ENCODE measurements at regions not wholly inside any gene's neighbourhood (a gene's known extent, or its start where the extent isn't known, plus 50 kb on each side); places are given as distances from the start of the nearest gene placed in this dataset.
"Not testable (repeated sequence)": the region's sequence is repeated elsewhere in the genome, so short reads cannot be mapped to it uniquely, and the experiment has no call there.

GRCh38 chr6:23841116-23841515 is 284.9 kb upstream of the NRSN1 start:
- intact Hi-C loops (cut with DNase I) = no loop called here
- WGBS, 2 donors = 73 to 74% methylated on average over 1 of the region's 1 CpG

DNA sequence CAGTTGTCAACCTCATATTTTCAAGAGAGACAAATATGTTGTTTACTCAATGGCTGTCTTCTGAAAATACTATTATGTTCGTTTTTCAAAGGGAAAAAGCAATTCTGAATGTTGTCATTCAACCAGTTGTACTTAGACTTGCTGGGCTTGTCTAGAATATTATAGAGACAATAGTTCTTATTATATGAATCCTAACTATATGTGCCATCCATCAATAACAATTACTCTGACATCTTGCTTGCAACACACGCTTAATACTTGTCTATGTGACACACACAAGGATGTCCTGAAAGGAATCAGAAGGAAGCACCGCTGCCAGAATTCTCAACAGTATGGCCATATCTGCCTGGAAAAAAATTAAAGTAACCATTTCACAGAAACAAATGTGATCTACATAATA is 283.3 kb upstream of the NRSN1 start:
- H3K27me3 ChIP-seq = no peaks in the 10 kb centered on the region
- 51 to 57% methylated on average over 3 of the region's 3 CpGs for WGBS, 2 donors
- H3K36me3 ChIP-seq (replicated peaks in 1 of 2; ENCODE audit: insufficient read depth in 1 of 2, low read depth in 2 of 2) = no peaks in the 10 kb centered on the region
- H3K4me1 ChIP-seq = no peaks in the 10 kb centered on the region
- DNase-seq = no peak
- H3K9me3 ChIP-seq = no peaks in the 10 kb centered on the region
- intact Hi-C loops (cut with DNase I) = no loop called here
- no peak for TF ChIP-seq POLR2A (IDR thresholded peaks at IDR 0.05)
- TF ChIP-seq, protein P1, sequence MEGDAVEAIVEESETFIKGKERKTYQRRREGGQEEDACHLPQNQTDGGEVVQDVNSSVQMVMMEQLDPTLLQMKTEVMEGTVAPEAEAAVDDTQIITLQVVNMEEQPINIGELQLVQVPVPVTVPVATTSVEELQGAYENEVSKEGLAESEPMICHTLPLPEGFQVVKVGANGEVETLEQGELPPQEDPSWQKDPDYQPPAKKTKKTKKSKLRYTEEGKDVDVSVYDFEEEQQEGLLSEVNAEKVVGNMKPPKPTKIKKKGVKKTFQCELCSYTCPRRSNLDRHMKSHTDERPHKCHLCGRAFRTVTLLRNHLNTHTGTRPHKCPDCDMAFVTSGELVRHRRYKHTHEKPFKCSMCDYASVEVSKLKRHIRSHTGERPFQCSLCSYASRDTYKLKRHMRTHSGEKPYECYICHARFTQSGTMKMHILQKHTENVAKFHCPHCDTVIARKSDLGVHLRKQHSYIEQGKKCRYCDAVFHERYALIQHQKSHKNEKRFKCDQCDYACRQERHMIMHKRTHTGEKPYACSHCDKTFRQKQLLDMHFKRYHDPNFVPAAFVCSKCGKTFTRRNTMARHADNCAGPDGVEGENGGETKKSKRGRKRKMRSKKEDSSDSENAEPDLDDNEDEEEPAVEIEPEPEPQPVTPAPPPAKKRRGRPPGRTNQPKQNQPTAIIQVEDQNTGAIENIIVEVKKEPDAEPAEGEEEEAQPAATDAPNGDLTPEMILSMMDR (IDR thresholded peaks at IDR 0.05) = no peak
- H3K4me3 ChIP-seq = no peak overlapping the region
- no peak for ATAC-seq
- H3K27ac ChIP-seq = no peak overlapping the region

More at GRCh38 chr6:23841116-23841515, 284.9 kb upstream of the NRSN1 start:
- H3K27ac ChIP-seq = no peak overlapping the region
- H3K4me1 ChIP-seq = no peaks in the 10 kb centered on the region
- TF ChIP-seq, protein P1 (IDR thresholded peaks at IDR 0.05) = no peak
- TF ChIP-seq POLR2A (IDR thresholded peaks at IDR 0.05) = no peak
- H3K27me3 ChIP-seq = no peaks in the 10 kb centered on the region
- no peaks in the 10 kb centered on the region for H3K36me3 ChIP-seq (replicated peaks in 1 of 2; ENCODE audit: insufficient read depth in 1 of 2, low read depth in 2 of 2)
- ATAC-seq (no peak), DNase-seq (no peak)
- no peaks in the 10 kb centered on the region for H3K9me3 ChIP-seq
- no peak overlapping the region for H3K4me3 ChIP-seq

GRCh38 chr6:23851522-23851921 is 274.5 kb upstream of the NRSN1 start:
- Histone ChIP-seq H3K4me3 (no peak overlapping the region), H3K4me1 (no peaks in the 10 kb centered on the region), H3K27me3 (no peaks in the 10 kb centered on the region), H3K36me3 (replicated peaks in 1 of 2; ENCODE audit: insufficient read depth in 1 of 2, low read depth in 2 of 2) (no peaks in the 10 kb centered on the region), H3K9me3 (no peaks in the 10 kb centered on the region), H3K27ac (no peak overlapping the region)
- TF ChIP-seq, protein P1 (IDR thresholded peaks at IDR 0.05) = no peak
- TF ChIP-seq POLR2A (IDR thresholded peaks at IDR 0.05) = no peak
- DNase-seq (no peak), ATAC-seq (no peak)
- intact Hi-C loops (cut with DNase I) = no loop called here
- WGBS, 2 donors = 41 to 71% methylated on average over 1 of the region's 1 CpG

DNA sequence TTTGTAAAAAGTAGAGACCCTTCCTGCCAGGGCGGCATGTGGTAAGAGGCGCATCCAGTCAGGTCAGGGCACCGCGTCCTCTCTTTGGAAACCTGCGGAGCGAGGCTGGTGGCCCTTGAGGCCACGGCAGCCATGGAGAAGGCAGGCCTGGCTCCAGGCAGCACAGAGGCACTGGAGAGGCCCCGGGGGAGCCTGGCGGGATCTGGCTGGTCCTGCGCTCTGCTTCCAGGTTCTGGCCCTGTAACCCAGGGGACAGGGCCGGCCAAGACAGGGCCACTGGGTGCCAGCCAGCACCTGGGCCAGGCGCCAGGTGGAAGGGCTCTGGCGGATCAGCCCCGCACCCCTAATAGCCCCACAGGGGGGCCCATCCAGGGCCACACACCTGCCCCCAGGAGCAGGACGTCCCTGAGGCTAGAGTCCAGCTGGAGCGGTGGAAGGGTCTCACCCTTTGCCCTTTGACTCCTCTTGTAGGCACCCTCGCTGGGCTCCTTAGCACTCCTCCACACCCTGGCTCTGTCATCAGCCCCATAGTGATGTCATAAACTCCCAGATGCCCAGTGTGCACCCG is 272.4 kb upstream of the NRSN1 start:
- ATAC-seq; H3K27me3 ChIP-seq; H3K9me3 ChIP-seq; DNase-seq; H3K4me3 ChIP-seq; H3K4me1 ChIP-seq; H3K36me3 ChIP-seq (replicated peaks in 1 of 2; ENCODE audit: insufficient read depth in 1 of 2, low read depth in 2 of 2); H3K27ac ChIP-seq; intact Hi-C loops (cut with DNase I): not testable (repeated sequence)
- WGBS, 2 donors = 82 to 83% methylated on average over 1 to 8 of the region's 18 CpGs

GRCh38 chr6:23854154-23854553 is 271.9 kb upstream of the NRSN1 start:
- intact Hi-C loops (cut with DNase I); ATAC-seq; H3K4me3 ChIP-seq; H3K4me1 ChIP-seq; DNase-seq; H3K27ac ChIP-seq; H3K9me3 ChIP-seq; H3K36me3 ChIP-seq (replicated peaks in 1 of 2; ENCODE audit: insufficient read depth in 1 of 2, low read depth in 2 of 2); H3K27me3 ChIP-seq: not testable (repeated sequence)
- 87 to 91% methylated on average over 21 to 22 of the region's 22 CpGs for WGBS, 2 donors

DNA sequence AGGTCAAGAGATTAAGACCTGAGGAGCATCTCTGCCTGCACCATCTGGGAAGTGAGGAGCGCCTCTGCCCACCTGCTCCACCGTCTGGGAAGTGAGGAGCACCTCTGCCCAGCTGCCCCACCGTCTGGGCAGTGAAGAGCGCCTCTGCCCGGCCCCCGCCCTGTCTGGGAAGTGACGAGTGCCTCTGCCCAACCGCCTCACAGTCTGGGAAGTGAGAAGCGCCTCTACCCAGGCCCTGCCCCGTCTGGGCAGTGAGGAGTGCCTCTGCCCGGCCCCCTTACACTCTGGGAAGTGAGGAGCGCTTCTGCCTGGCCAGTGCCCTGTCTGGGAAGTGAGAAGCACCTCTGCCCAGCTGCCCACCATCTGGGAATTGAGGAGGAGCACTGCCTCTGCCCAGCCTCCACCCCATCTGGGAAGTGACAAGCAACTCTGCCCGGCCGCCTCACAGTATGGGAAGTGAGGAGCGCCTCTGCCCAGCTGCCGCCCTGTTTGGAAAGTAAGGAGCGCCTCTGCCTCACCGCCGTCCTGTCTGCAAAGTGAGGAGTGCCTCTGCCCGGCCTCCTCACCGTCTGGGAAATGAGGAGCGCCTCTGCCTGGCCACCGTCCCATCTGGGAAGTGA is 270.4 kb upstream of the NRSN1 start:
- TF ChIP-seq POLR2A (IDR thresholded peaks at IDR 0.05) = no peak
- TF ChIP-seq, protein P1 (IDR thresholded peaks at IDR 0.05) = no peak
- no peak overlapping the region for H3K4me3 ChIP-seq
- no peaks in the 10 kb centered on the region for H3K9me3 ChIP-seq
- 68 to 90% methylated on average over 12 to 16 of the region's 23 CpGs for WGBS, 2 donors
- no peak overlapping the region for H3K27ac ChIP-seq
- intact Hi-C loops (cut with DNase I) = no loop called here
- no peak for ATAC-seq
- H3K4me1 ChIP-seq = no peaks in the 10 kb centered on the region
- no peaks in the 10 kb centered on the region for H3K27me3 ChIP-seq
- H3K36me3 ChIP-seq (replicated peaks in 1 of 2; ENCODE audit: insufficient read depth in 1 of 2, low read depth in 2 of 2) = no peaks in the 10 kb centered on the region
- DNase-seq = no peak
